ENCODE measurements at regions not wholly inside any gene's neighbourhood (a gene's known extent, or its start where the extent isn't known, plus 50 kb on each side); places are given as distances from the start of the nearest gene placed in this dataset.
"Not testable (repeated sequence)": the region's sequence is repeated elsewhere in the genome, so short reads cannot be mapped to it uniquely, and the experiment has no call there.

DNA sequence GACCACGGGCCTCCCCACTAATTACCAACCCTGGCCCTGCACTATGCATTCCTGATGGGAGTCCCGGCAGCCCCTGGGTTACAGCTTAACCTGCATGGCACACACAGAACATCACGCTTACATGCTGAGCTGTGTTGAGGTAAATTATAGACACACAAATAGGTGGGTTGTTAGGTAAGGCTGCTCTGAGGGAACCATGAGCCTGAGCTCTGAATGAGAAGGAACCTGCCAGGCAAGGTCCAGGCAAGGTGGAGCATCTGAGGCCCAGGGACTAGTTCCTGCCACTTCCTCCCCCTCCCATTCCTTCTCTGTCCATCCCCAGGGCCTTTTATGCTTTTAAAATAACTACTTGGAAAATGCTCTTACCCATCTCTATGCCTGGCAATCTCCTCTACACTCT, 82.7 kb upstream of the ESRRB start:
- peak; percentile 72 to 74 for DNase-seq (ENCODE audit: extremely low spot score in 2 of 2)
- Histone ChIP-seq H3K4me1 (no peaks in the 10 kb centered on the region), H3K27ac (no peak overlapping the region), H3K36me3 (no peaks in the 10 kb centered on the region), H3K27me3 (no peaks in the 10 kb centered on the region), H3K9me3 (no peaks in the 10 kb centered on the region), H3K4me3 (no peak overlapping the region)
- TF ChIP-seq, protein P1, sequence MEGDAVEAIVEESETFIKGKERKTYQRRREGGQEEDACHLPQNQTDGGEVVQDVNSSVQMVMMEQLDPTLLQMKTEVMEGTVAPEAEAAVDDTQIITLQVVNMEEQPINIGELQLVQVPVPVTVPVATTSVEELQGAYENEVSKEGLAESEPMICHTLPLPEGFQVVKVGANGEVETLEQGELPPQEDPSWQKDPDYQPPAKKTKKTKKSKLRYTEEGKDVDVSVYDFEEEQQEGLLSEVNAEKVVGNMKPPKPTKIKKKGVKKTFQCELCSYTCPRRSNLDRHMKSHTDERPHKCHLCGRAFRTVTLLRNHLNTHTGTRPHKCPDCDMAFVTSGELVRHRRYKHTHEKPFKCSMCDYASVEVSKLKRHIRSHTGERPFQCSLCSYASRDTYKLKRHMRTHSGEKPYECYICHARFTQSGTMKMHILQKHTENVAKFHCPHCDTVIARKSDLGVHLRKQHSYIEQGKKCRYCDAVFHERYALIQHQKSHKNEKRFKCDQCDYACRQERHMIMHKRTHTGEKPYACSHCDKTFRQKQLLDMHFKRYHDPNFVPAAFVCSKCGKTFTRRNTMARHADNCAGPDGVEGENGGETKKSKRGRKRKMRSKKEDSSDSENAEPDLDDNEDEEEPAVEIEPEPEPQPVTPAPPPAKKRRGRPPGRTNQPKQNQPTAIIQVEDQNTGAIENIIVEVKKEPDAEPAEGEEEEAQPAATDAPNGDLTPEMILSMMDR (IDR thresholded peaks at IDR 0.05), result no peak
- TF ChIP-seq POLR2A (IDR thresholded peaks at IDR 0.05), result no peak
- no peak for TF ChIP-seq POLR2AphosphoS5 (IDR thresholded peaks at IDR 0.05; ENCODE audit: insufficient read depth in 1 of 2, low read depth in 1 of 2)
- intact Hi-C loops (cut with DNase I), result no loop called here

DNA sequence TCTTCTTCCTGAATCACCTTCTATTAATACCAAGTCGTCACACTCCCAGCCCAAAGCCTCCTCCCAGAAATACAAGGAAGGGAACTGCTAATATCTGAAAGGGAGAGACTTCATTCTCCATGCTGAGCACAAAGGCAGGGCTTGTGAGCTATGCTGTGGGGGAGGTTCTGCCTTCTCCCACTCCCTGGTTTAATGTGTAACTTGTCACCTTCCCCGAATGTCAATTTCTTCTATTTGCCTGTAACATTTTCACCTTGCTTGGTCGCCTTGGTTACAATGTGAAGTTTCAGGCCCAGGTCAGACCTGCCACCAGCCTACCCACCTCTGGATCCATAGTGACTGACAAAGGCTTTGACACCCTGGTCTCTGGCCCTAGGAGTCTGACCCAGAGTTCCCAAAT, 82.0 kb upstream of the ESRRB start:
- Histone ChIP-seq H3K27ac (no peak overlapping the region), H3K27me3 (no peaks in the 10 kb centered on the region), H3K4me1 (no peaks in the 10 kb centered on the region), H3K36me3 (no peaks in the 10 kb centered on the region), H3K4me3 (no peak overlapping the region), H3K9me3 (no peaks in the 10 kb centered on the region)
- peak; percentile 25 to 56 for DNase-seq (ENCODE audit: extremely low spot score in 2 of 2)
- no peak for TF ChIP-seq POLR2A (IDR thresholded peaks at IDR 0.05)
- TF ChIP-seq, protein P1 (IDR thresholded peaks at IDR 0.05), result no peak
- TF ChIP-seq POLR2AphosphoS5 (IDR thresholded peaks at IDR 0.05; ENCODE audit: insufficient read depth in 1 of 2, low read depth in 1 of 2), result no peak
- intact Hi-C loops (cut with DNase I), result no loop called here

DNA sequence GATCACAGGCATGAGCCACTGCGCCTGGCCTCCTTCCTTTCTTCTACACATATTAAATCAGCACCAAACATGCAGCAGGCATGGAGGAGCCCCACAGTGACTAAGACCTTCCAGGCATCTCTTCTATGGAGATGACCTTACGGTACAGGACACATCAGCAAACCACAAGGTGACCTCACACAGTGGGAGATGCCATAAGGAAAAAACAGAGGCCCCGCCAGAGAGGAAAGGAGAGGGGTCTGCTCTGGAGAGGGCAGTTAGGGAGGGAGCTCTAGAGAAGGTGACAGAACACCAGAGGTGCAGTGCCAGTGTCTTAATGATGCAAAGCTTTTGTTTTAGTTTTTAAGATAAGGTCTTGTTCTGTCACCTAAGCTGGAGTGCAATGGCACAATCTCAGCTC, 81.1 kb upstream of the ESRRB start:
- intact Hi-C loops (cut with DNase I), result no loop called here

DNA sequence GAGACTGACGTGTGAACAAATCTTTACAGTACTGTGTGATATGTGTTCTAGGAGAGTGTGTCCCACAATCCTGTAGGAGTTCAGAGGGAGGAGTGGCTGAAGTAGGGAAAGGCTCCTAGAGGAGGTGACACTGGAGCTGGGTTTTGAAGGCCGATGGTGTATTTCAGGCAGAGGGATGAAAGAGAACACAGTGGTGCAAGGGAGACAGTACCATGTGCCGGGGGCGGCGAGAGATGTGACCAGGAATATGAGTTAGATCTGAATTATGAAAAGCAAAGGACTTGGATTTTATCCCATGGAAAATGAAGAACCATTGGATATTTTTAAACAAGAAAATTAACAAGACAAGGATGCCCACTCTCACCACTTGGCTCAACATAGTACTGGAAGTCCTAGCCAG, 77.0 kb upstream of the ESRRB start:
- Histone ChIP-seq H3K27me3 (no peaks in the 10 kb centered on the region), H3K27ac (no peak overlapping the region), H3K4me3 (no peak overlapping the region), H3K36me3 (no peaks in the 10 kb centered on the region), H3K4me1 (no peaks in the 10 kb centered on the region), H3K9me3 (no peaks in the 10 kb centered on the region)
- intact Hi-C loops (cut with DNase I), result no loop called here
- DNase-seq (ENCODE audit: extremely low spot score in 2 of 2), result peak in 1 of 2 donors; percentile 32
- TF ChIP-seq POLR2A (IDR thresholded peaks at IDR 0.05), result no peak
- TF ChIP-seq, protein P1 (IDR thresholded peaks at IDR 0.05), result no peak
- no peak for TF ChIP-seq POLR2AphosphoS5 (IDR thresholded peaks at IDR 0.05; ENCODE audit: insufficient read depth in 1 of 2, low read depth in 1 of 2)

More for the DNA sequence above, 81.1 kb upstream of the ESRRB start:
- DNase-seq (ENCODE audit: extremely low spot score in 2 of 2), result peak in 1 of 2 donors; percentile 49
- no peak overlapping the region for H3K27ac ChIP-seq
- H3K4me3 ChIP-seq, result no peak overlapping the region
- no peaks in the 10 kb centered on the region for H3K9me3 ChIP-seq
- H3K27me3 ChIP-seq, result no peaks in the 10 kb centered on the region
- no peak for TF ChIP-seq POLR2A (IDR thresholded peaks at IDR 0.05)
- TF ChIP-seq, protein P1 (IDR thresholded peaks at IDR 0.05), result no peak
- no peaks in the 10 kb centered on the region for H3K4me1 ChIP-seq
- H3K36me3 ChIP-seq, result no peaks in the 10 kb centered on the region

DNA sequence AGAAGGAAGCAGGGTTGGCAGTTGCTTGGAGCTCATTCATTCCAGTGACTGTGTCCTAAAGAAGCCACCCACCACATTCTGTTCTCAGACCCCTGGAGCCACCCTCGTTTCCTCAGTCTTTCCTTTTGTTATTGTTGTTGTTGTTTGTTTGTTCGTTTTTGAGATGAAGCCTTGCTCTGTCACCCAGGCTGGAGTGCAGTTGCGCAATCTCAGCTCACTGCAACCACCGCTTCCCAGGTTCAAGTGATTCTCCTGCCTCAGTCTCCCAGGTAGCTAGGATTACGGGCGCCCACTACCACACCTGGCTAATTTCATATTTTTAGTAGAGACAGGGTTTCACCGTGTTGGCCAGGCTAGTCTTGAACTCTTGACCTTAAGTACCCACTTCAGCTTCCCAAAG, 72.7 kb upstream of the ESRRB start:
- H3K4me3 ChIP-seq; H3K27me3 ChIP-seq; H3K4me1 ChIP-seq; H3K9me3 ChIP-seq; intact Hi-C loops (cut with DNase I); H3K27ac ChIP-seq; H3K36me3 ChIP-seq: not testable (repeated sequence)
- peak in 1 of 2 donors; percentile 43 for DNase-seq (ENCODE audit: extremely low spot score in 2 of 2)

All from vagina (tissue), 2 donors.